OCI-LY7 (cell line): ENCODE measurements at regions not wholly inside any gene's neighbourhood (a gene's known extent, or its start where the extent isn't known, plus 50 kb on each side); places are given as distances from the start of the nearest gene placed in this dataset.
"Not testable (repeated sequence)": the region's sequence is repeated elsewhere in the genome, so short reads cannot be mapped to it uniquely, and the experiment has no call there.

Experiments
- BruUV-seq: library from RNA; stranded (reverse); fragments of 400-500 nt; replicated peaks from 2 replicates; lab custom pipeline; 2021; lab: Mats Ljungman, UMichigan
- CTCF ChIA-PET: fragments of 300-600 bp; sonication (Branson Sonifier 250); formaldehyde crosslinking; loops from one replicate; lab custom pipeline; 2022; ENCODE audit warnings: antibody characterized with exemption; ENCODE audit not compliant: unreplicated experiment; lab: Charles Lee
- POLR2A ChIA-PET: fragments of 300-600 bp; sonication (Branson Sonifier 250); formaldehyde crosslinking; loops from one replicate; lab custom pipeline; 2022; ENCODE audit warnings: antibody characterized with exemption; lab: Charles Lee
- DNase-seq: peaks from one replicate; pipeline ENCODE4 v3.0.0-alpha.2; 2015; ENCODE audit warnings: low spot score
- H2AFZ ChIP-seq: fragments of 200-600 bp; sonication (generic), shearing (Covaris generic); 2 replicates; pipeline ENCODE4 v1.6.1; 2014; ENCODE audit warnings: mild to moderate bottlenecking, antibody characterized with exemption, low read length, moderate library complexity
- H3K27ac ChIP-seq: fragments of 200-600 bp; sonication (generic); 2 replicates; pipeline ENCODE4 v1.5.1; 2014; ENCODE audit warnings: mixed run types, low read depth, mild to moderate bottlenecking, moderate library complexity, low read length, inconsistent platforms; ENCODE audit not compliant: poor library complexity, severe bottlenecking
- H3K36me3 ChIP-seq: fragments of 200-600 bp; sonication (generic); 2 replicates; pipeline ENCODE4 v1.6.1; 2014; ENCODE audit warnings: mild to moderate bottlenecking, antibody characterized with exemption, low read length, moderate library complexity, mixed read lengths; ENCODE audit not compliant: insufficient read depth
- H3K4me1 ChIP-seq: fragments of 200-600 bp; sonication (generic); 2 replicates; pipeline ENCODE4 v1.5.1; 2014; ENCODE audit warnings: mild to moderate bottlenecking, low read length; ENCODE audit not compliant: insufficient read depth, poor library complexity, severe bottlenecking
- H3K4me2 ChIP-seq: fragments of 200-600 bp; sonication (generic); 2 replicates; pipeline ENCODE4 v1.6.1; 2014; ENCODE audit warnings: mild to moderate bottlenecking, low read length
- H3K4me3 ChIP-seq: fragments of 200-600 bp; sonication (generic); 2 replicates; pipeline ENCODE4 v1.5.1; 2014; ENCODE audit warnings: mild to moderate bottlenecking, low read depth, low read length; ENCODE audit not compliant: poor library complexity, severe bottlenecking
- H3K79me2 ChIP-seq: fragments of 200-600 bp; sonication (generic); 2 replicates; pipeline ENCODE4 v1.6.1; 2016; ENCODE audit warnings: low read depth, mild to moderate bottlenecking, low read length, moderate library complexity, mixed read lengths; ENCODE audit not compliant: insufficient read depth
- H3K9me2 ChIP-seq: fragments of 200-600 bp; sonication (generic); 2 replicates; pipeline ENCODE4 v1.6.1; 2016; ENCODE audit warnings: mild to moderate bottlenecking, low read length, mixed read lengths; ENCODE audit not compliant: insufficient read depth
- H3K9me3 ChIP-seq: fragments of 200-600 bp; sonication (generic); 2 replicates; pipeline ENCODE4 v1.6.1; 2014; ENCODE audit warnings: mild to moderate bottlenecking, mixed run types, low read length, mixed read lengths
- H4K20me1 ChIP-seq: fragments of 200-600 bp; sonication (generic); 2 replicates; pipeline ENCODE4 v1.6.1; 2014; ENCODE audit warnings: mild to moderate bottlenecking, antibody characterized with exemption, low read length, moderate library complexity, mixed read lengths; ENCODE audit not compliant: insufficient read depth
- EZH2phosphoT487 ChIP-seq: fragments of 200-600 bp; sonication (generic); IDR thresholded peaks from 2 replicates; pipeline ENCODE4 v1.6.1; 2018; ENCODE audit warnings: low read depth, borderline replicate concordance, mild to moderate bottlenecking, mixed run types, antibody characterized with exemption, low read length, moderate library complexity, mixed read lengths
- intact Hi-C: fragments of 100-400 bp; cut with micrococcal nuclease; formaldehyde crosslinking; loops from one replicate; pipeline ENCODE4 v1.10.0; 2022; ENCODE audit not compliant: unreplicated experiment
- TF ChIP-seq, protein P1 (sequence below): fragments of 200-600 bp; sonication (generic); conservative IDR thresholded peaks from 2 replicates; pipeline ENCODE4 v1.5.1; 2014; ENCODE audit warnings: mild to moderate bottlenecking, antibody characterized with exemption, low read length, moderate library complexity, mixed read lengths

DNA sequence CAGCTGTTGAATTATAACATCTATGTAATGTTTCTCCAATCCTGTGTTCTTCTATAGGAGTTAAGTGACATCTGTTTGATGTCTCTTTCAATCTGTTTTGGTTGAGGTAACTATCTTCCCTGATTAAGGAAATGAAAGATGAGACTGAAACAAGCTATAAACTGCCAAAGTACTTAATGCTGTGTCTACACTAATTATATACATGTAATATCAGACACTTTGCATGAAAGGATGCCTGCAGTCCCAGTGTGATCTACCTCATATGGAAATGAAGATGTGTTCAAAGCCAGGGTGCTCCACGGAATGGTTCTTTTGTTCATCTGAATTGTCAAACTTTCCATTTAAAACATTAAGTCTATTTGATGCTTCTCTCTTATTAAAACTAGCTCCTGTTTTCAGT, 958.3 kb downstream of the GALC start:
- BruUV-seq: no TSS peak
- H4K20me1 ChIP-seq: no peaks in the 10 kb centered on the region
- H3K9me2 ChIP-seq: no peaks in the 10 kb centered on the region
- peaks cover 7% of the 10 kb centered on the region; the same call in 1 of the 2 replicates for H3K9me3 ChIP-seq
- H3K4me2 ChIP-seq: peak overlapping the region; percentile 31
- no peaks in the 10 kb centered on the region for H3K79me2 ChIP-seq
- intact Hi-C loops: loop anchor here (1.0 kb wide), 1 partner anchor 33 kb away; no protein-coding TSS in a partner anchor
- ChIA-PET POLR2A (interaction anchor here (0.6 to 3.5 kb wide), 6 partner anchors 9 to 218 kb away, joined by 3 to 21 read pairs (median 4); no protein-coding TSS in a partner anchor), CTCF (no interaction called here)
- peak overlapping the region; percentile 14 for H3K27ac ChIP-seq
- H3K4me3 ChIP-seq: no peak overlapping the region
- peak overlapping the region; percentile 80; the same call in 1 of the 2 replicates for H2AFZ ChIP-seq
- TF ChIP-seq EZH2phosphoT487: no peak
- TF ChIP-seq, protein P1, sequence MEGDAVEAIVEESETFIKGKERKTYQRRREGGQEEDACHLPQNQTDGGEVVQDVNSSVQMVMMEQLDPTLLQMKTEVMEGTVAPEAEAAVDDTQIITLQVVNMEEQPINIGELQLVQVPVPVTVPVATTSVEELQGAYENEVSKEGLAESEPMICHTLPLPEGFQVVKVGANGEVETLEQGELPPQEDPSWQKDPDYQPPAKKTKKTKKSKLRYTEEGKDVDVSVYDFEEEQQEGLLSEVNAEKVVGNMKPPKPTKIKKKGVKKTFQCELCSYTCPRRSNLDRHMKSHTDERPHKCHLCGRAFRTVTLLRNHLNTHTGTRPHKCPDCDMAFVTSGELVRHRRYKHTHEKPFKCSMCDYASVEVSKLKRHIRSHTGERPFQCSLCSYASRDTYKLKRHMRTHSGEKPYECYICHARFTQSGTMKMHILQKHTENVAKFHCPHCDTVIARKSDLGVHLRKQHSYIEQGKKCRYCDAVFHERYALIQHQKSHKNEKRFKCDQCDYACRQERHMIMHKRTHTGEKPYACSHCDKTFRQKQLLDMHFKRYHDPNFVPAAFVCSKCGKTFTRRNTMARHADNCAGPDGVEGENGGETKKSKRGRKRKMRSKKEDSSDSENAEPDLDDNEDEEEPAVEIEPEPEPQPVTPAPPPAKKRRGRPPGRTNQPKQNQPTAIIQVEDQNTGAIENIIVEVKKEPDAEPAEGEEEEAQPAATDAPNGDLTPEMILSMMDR: no peak
- no peaks in the 10 kb centered on the region for H3K36me3 ChIP-seq
- no peak for DNase-seq
- peaks cover 18% of the 10 kb centered on the region for H3K4me1 ChIP-seq

- POLR2A ChIA-PET: interaction anchor here (0.7 to 1.7 kb wide), 4 partner anchors 11 to 573 kb away, joined by 3 to 8 read pairs (median 6); no protein-coding TSS in a partner anchor
- no peaks in the 10 kb centered on the region for H3K36me3 ChIP-seq
- H3K9me3 ChIP-seq: no peaks in the 10 kb centered on the region
- CTCF ChIA-PET: no interaction called here
- no peaks in the 10 kb centered on the region for H4K20me1 ChIP-seq
- peaks cover 13% of the 10 kb centered on the region for H3K4me1 ChIP-seq
- no peak overlapping the region for H3K27ac ChIP-seq
- no peak overlapping the region for H3K4me2 ChIP-seq
- no peak for DNase-seq
- no TSS peak for BruUV-seq
- H3K4me3 ChIP-seq: no peak overlapping the region
- no peaks in the 10 kb centered on the region for H3K9me2 ChIP-seq
- intact Hi-C loops: no loop called here
- TF ChIP-seq, protein P1: no peak
- TF ChIP-seq EZH2phosphoT487: no peak
- no peaks in the 10 kb centered on the region for H3K79me2 ChIP-seq
- H2AFZ ChIP-seq: no peak overlapping the region; the same call in 1 of the 2 replicates
Observed at GRCh38 chr14:87030197-87030596, 962.8 kb downstream of the GALC start.

DNA sequence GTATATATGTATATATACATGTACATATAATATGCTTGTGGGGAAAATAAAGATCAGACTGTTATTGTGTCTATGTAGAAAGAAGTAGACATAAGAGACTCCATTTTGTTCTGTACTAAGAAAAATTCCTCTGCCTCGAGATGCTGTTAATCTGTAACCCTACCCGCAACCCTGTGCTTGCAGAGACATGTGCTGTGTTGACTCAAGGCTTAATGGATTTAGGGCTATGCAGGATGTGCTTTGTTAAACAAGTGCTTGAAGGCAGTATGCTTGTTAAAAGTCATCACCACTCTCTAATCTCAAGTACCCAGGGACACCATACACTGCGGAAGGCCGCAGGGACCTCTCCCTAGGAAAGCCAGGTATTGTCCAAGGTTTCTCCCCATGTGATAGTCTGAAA, 972.9 kb downstream of the GALC start:
- H2AFZ ChIP-seq, H3K9me2 ChIP-seq, H3K79me2 ChIP-seq, H3K4me2 ChIP-seq, H3K9me3 ChIP-seq, H3K27ac ChIP-seq, H3K36me3 ChIP-seq, BruUV-seq, H3K4me3 ChIP-seq, H3K4me1 ChIP-seq, DNase-seq, CTCF ChIA-PET, H4K20me1 ChIP-seq, intact Hi-C loops: not testable (repeated sequence)
- POLR2A ChIA-PET: interaction anchor here (0.6 to 0.8 kb wide), 2 partner anchors 22 to 182 kb away, joined by 3 to 4 read pairs; no protein-coding TSS in a partner anchor
